ENCODE measurements at regions not wholly inside any gene's neighbourhood (a gene's known extent, or its start where the extent isn't known, plus 50 kb on each side); places are given as distances from the start of the nearest gene placed in this dataset.

DNA sequence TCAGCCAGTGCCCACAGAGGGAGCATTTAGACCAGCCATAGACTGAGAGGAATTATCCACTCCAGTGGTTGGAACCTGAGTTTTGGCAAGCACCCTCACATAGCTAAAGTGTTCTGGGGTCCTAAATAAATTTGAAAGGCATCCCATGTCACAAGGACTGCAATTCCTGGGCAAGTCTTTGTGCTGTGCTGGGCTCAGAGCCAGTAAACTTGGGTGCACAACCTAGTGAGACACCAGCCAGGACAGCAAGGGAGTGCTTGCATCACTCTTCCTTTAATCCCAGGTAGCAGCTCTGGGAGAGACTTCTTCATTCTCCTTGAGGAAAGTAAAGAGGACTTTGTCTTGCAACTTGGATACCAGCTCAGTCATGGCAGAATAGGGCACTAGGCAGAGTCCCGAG is 142.0 kb upstream of the FSCB start:
- DNase-seq, result no peak
- Histone ChIP-seq H3K9me3 (no peaks in the 10 kb centered on the region), H3K4me3 (no peak overlapping the region), H3K36me3 (no peaks in the 10 kb centered on the region), H3K4me1 (no peaks in the 10 kb centered on the region), H3K27ac (no peak overlapping the region), H3K27me3 (no peaks in the 10 kb centered on the region)
- intact Hi-C loops (cut with DNase I; ENCODE audit: low total_unique reads) (no loop called here), in situ Hi-C loops (cut with MboI; ENCODE audit: low pct_ligation_motif_present in 1 of 4, low pct_unique_long_range_greater_than_20kb in 1 of 4, low sequenced_read_pairs in 3 of 4) (no loop called here)
- 62% methylated on average over 1 of the region's 1 CpG; no CpG with 5 or more reads in 1 of the 2 donors for WGBS, 2 donors (ENCODE audit: low coverage in 1 of 2)
- TF ChIP-seq POLR2AphosphoS5 (IDR thresholded peaks at IDR 0.05) (no peak), POLR2A (IDR thresholded peaks at IDR 0.05) (no peak), EP300 (IDR thresholded peaks at IDR 0.05; ENCODE audit: low read depth) (no peak)
- TF ChIP-seq, protein P1, sequence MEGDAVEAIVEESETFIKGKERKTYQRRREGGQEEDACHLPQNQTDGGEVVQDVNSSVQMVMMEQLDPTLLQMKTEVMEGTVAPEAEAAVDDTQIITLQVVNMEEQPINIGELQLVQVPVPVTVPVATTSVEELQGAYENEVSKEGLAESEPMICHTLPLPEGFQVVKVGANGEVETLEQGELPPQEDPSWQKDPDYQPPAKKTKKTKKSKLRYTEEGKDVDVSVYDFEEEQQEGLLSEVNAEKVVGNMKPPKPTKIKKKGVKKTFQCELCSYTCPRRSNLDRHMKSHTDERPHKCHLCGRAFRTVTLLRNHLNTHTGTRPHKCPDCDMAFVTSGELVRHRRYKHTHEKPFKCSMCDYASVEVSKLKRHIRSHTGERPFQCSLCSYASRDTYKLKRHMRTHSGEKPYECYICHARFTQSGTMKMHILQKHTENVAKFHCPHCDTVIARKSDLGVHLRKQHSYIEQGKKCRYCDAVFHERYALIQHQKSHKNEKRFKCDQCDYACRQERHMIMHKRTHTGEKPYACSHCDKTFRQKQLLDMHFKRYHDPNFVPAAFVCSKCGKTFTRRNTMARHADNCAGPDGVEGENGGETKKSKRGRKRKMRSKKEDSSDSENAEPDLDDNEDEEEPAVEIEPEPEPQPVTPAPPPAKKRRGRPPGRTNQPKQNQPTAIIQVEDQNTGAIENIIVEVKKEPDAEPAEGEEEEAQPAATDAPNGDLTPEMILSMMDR (IDR thresholded peaks at IDR 0.05), result no peak

DNA sequence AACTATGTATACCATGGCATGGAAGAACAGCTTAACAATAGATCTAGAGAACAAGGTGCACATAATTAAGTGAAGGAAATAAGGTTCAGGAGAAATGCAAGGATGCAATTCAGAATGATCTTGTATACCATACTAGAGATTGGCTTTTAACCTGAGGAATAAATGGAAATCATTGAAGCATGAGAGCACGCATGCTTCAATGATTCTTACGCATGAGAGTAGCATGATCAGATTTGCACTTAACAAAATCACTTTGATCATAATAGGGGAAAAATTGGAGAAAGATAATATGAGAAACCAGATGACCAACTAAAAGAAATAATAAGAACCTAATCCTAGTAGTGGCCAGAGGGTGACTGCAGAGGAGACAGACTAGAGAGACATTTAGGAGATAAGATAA is 133.3 kb upstream of the FSCB start:
- WGBS, 2 donors (ENCODE audit: low coverage in 1 of 2), result 90 to 95% methylated on average over 2 of the region's 2 CpGs
- Histone ChIP-seq H3K27ac (no peak overlapping the region), H3K4me3 (no peak overlapping the region), H3K36me3 (no peaks in the 10 kb centered on the region), H3K9me3 (no peaks in the 10 kb centered on the region), H3K4me1 (no peaks in the 10 kb centered on the region), H3K27me3 (no peaks in the 10 kb centered on the region)
- no peak for DNase-seq
- intact Hi-C loops (cut with DNase I; ENCODE audit: low total_unique reads), result no loop called here
- in situ Hi-C loops (cut with MboI; ENCODE audit: low pct_ligation_motif_present in 1 of 4, low pct_unique_long_range_greater_than_20kb in 1 of 4, low sequenced_read_pairs in 3 of 4), result no loop called here
- TF ChIP-seq POLR2A (IDR thresholded peaks at IDR 0.05) (no peak), POLR2AphosphoS5 (IDR thresholded peaks at IDR 0.05) (no peak), EP300 (IDR thresholded peaks at IDR 0.05; ENCODE audit: low read depth) (no peak)
- TF ChIP-seq, protein P1 (IDR thresholded peaks at IDR 0.05), result no peak

DNA sequence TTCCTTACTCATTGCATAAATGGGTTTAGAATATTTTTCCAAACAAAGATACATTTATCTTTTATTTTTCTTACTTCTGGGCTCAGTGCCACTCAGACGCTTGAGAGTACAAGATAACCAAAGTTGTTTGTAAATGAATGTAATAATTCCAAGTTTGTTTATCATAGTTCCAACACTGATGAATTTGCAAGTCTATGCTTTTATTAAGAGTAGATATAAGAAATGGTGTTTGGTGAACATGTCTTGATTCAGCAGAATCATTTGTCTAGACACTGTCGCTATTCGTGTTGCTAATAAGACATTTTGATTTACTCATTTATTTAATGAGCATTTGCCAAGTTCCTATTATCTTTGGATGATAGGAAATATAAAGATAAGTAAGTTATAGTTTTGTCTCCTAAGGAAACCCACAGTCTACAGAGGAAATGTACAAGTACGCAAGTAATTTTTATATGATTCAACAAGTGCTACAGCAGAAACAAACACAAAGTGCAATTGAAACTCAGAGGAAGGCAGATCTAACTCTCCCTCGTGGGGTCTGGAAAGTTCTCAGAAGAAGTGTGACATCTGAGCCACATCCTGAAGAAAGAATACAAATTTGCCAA is 132.8 kb upstream of the FSCB start:
- 57 to 61% methylated on average over 5 of the region's 5 CpGs for WGBS, 2 donors (ENCODE audit: low coverage in 1 of 2)
- DNase-seq, result no peak
- Histone ChIP-seq H3K27ac (no peak overlapping the region), H3K27me3 (no peaks in the 10 kb centered on the region), H3K36me3 (no peaks in the 10 kb centered on the region), H3K4me1 (no peaks in the 10 kb centered on the region), H3K9me3 (no peaks in the 10 kb centered on the region), H3K4me3 (no peak overlapping the region)
- in situ Hi-C loops (cut with MboI; ENCODE audit: low pct_ligation_motif_present in 1 of 4, low pct_unique_long_range_greater_than_20kb in 1 of 4, low sequenced_read_pairs in 3 of 4) (no loop called here), intact Hi-C loops (cut with DNase I; ENCODE audit: low total_unique reads) (no loop called here)
- TF ChIP-seq POLR2AphosphoS5 (IDR thresholded peaks at IDR 0.05), result no peak
- TF ChIP-seq POLR2A (IDR thresholded peaks at IDR 0.05), result no peak
- TF ChIP-seq, protein P1 (IDR thresholded peaks at IDR 0.05), result no peak
- no peak for TF ChIP-seq EP300 (IDR thresholded peaks at IDR 0.05; ENCODE audit: low read depth)

DNA sequence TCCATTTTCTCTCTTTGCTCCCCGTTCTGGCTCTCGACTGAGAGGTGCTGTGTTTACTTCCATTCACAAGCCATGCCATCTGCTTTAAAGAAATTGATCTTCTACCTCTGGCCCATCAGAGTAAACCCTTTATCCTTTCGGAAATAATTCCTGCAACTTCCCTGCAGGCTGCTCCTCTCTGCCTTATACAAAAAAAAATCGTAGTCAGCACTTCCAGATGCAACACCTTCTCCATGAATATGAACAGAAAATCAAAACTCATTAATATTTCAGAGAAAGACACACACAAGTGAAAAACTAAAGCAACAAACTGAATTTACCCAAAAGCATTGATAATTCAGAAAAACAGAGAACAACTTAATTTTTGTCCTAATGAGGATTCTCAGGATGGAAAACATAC is 127.6 kb upstream of the FSCB start:
- H3K27ac ChIP-seq, result no peak overlapping the region
- no peak overlapping the region for H3K4me3 ChIP-seq
- no peaks in the 10 kb centered on the region for H3K4me1 ChIP-seq
- intact Hi-C loops (cut with DNase I; ENCODE audit: low total_unique reads), result no loop called here
- H3K36me3 ChIP-seq, result no peaks in the 10 kb centered on the region
- in situ Hi-C loops (cut with MboI; ENCODE audit: low pct_ligation_motif_present in 1 of 4, low pct_unique_long_range_greater_than_20kb in 1 of 4, low sequenced_read_pairs in 3 of 4), result no loop called here
- H3K27me3 ChIP-seq, result no peaks in the 10 kb centered on the region
- WGBS, 2 donors (ENCODE audit: low coverage in 1 of 2), result 67 to 70% methylated on average over 4 of the region's 4 CpGs
- H3K9me3 ChIP-seq, result no peaks in the 10 kb centered on the region
- DNase-seq, result no peak
- TF ChIP-seq POLR2A (IDR thresholded peaks at IDR 0.05), result no peak
- no peak for TF ChIP-seq POLR2AphosphoS5 (IDR thresholded peaks at IDR 0.05)
- TF ChIP-seq, protein P1 (IDR thresholded peaks at IDR 0.05), result no peak
- no peak for TF ChIP-seq EP300 (IDR thresholded peaks at IDR 0.05; ENCODE audit: low read depth)

Data from transverse colon (tissue), 4 donors.